AG08396 (cell line): ENCODE measurements at regions not wholly inside any gene's neighbourhood (a gene's known extent, or its start where the extent isn't known, plus 50 kb on each side); places are given as distances from the start of the nearest gene placed in this dataset.

Experiments used
- DNase-seq: peaks from one replicate; pipeline ENCODE4 v3.0.0; 2012; ENCODE audit warnings: low spot score, mixed read lengths

DNA sequence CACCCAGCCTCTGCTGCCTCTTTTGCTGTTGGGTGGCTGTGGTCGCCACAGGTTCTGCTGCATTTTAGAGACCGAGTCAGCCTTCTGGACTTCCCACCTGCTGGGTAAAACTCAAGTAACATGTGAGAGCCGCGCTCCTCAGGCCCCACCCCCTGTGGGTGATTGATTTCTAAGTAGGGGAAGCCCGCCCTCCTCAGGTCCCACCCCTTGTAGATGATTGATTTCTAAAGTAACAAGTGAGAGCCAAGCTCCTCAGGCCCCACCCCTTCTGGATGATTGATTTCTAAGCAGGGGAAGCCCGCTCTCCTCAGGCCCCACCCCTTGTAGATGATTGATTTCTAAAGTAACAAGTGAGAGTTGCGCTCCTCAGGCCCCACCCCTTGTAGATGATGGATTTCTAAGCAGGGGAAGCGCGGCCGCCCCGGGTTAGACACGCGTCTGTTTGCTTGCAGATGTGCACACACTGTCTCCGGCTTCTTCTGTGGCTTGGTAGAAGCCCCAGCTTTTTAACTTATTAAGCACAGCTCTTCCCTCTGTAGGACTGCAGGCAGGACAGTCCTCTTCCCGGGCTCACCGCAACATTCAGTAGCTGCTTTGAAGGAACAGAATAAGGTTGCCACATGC, 83.4 kb downstream of the FAM43A start:
- peak; percentile 85 for DNase-seq

DNA sequence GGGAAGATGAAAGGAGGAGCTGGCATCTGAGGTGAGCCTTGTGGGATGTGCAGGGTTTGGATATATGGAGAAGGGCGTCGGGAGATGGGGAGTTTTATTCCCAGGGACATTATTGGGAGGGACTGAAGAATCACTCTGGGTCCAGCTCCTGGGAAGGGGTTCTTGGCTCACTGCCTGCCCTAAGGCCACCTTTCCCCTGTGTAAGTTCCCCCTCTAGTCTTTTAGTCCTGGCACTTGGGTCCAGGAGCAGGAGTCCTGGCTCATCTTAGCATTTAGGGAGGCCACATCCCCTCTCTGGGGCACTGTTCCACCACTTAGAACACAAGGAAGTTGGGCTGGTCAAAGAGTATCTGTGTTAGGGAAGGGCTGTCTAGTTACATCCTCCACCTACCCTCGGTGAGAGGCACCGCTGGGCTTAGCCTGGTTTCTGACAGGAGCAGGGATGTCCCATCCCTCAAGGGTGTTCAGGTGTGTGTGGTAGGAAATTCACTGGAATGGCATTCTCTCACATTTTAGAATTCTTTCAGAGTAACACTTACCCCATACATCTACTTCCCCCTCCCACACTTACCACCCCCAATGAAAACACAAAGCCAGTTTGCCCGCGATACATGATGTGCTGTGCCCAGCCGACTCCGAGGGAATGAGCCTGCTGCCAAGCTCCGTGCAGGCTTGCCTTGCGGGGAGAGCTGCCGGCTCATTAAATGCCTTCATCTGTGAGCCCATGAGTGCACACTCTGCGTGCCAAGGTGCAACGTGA, 86.7 kb downstream of the FAM43A start:
- no peak for DNase-seq

DNA sequence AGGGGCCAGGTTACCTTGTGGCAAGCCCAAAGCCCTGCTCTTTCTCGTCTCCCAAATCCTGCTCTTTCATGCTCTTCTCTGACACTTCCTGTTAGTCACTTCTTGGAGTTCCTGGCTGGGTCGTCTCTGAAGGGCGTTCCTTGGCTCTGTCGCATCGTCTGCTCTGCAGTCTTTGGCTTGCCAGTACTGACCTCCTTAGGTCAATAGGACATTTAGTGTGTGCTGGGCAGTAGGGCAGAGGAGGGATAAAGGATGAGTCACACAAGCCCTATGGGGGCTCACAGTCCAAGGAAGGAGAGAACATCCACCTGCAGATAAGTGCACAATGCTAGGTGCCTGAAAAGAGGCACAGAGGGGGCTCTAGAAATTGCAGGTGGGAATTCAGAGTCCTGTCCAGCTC, 87.5 kb downstream of the FAM43A start:
- no peak for DNase-seq

DNA sequence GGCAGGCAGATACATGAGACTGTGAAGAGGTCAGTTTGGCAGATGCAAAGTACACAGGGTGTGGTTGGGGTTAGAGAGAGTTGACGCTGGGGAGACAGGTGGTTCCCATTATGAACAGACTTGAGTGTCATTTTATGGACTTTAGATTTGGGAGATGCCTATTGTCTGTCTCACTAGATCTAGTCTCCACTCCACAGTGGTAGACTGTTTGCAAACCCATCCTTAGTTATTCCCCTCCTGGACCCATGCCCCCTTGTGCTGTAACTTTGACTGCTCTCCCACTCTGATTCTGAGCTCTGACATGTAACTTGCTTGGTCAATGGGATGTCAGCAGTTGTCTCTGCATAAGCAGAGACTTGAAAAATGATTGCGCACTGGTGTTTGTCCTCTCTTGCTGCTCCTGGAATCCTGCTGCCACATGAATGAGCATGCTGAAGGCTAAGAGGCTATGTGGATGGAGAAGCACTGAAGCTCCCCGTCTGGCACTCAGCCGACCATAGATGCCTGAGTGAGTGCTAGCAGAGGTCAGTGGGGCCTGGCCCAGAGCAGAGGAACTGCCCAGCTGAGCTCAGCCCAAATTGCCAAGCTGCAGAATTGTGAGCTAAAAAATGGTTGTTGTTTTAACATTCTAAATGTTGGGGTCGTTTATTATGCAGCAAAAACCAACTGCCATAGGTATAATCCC, 88.2 kb downstream of the FAM43A start:
- no peak for DNase-seq

DNA sequence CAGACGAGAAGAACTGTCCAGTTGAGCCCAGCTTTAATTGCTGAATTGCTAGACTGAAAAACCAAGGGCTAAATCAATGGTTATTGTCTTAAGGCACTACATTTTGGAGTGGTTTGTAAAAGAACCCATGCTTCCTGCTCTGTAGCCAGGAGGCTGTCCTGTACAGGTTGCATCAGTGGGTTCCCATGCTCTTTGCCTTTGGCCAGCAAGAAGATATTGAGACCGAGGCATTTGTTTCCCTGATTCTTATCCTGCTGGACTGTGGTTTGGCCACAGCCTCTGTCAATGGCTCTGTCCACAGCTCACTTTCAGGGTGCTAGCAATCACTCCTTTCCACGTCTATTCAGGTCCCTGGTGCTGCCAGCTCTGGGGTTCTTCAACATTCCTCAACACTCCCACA, 89.6 kb downstream of the FAM43A start:
- DNase-seq: no peak

DNA sequence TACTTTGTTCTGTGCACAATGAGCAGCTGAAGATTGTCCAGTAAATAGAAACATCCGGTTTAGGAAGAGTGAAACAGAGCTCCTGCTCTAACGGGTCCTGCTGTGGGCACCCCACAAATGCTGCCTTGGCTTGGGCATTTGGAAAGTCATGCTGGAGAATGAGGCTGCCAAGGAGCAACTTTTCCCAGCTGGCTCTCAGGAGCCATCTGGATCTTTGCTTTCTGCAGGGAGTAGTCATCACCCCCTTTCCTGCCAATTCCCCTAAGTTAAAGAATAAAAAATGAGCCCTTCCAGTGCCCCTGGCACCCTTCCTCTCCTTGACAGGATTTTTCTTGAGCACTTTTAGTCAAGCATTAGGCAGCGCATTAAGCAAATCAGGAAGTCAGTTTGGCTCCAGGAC, 90.0 kb downstream of the FAM43A start:
- DNase-seq: no peak

DNA sequence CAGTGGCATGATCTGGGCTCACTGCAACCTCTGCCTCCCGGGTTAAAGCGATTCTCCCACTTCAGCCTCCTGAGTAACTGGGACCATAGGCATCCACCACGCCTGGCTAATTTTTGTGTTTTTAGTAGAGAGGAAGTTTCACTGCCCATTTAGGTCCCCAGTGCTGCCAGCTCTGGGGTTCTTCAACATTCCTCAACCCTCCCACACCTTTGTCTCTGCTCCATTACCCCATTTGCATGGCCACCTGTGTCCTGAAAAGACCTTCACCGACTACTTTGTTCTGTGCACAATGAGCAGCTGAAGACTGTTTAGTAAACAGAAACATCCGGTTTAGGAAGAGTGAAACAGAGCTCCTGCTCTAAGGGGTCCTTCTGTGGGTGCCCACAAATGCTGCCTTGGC, 92.0 kb downstream of the FAM43A start:
- no peak for DNase-seq

DNA sequence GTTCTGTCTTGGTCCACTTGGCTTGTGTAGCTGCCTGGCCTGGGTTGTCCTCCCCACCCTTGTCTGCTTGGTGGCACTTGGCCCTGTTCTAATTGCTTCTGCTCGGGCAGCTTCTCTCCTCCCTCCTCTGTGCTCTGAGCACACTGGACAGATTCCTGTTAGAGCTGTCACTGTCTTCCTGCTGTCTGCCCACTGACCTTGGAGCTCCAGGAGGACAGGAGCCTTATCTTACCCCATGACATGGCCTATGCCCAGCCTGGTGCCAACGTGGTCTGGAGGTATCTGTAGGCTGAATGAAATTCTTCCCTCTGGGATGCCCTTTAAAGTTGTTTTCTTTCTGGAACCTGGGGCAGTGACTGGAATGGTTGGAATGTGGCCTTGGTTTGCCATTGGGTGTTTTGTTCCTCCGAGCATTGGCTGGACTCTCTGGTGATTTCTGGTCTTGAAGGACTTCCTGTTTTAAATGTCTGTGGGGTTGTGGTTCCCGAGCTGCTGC, 94.1 kb downstream of the FAM43A start:
- DNase-seq: no peak

DNA sequence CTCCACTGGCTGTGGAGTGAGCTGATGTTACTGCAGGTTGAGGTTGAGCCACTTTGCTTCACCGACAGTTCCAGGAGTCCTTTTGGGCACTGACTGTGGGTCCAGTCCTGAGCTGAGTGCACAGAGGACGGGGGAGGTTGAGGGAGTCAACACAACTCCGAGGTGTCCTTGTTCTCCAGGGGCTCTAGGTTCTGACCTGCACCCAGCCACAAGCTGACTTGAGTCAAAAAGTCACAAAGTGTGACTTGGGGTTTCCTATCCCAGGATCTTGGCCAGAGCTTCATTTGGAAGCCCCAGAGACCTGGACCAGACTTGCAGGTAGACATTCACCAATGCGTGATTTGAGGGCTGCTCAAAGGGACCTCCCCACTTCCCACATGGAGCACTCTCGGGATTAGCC, 95.0 kb downstream of the FAM43A start:
- DNase-seq: no peak

DNA sequence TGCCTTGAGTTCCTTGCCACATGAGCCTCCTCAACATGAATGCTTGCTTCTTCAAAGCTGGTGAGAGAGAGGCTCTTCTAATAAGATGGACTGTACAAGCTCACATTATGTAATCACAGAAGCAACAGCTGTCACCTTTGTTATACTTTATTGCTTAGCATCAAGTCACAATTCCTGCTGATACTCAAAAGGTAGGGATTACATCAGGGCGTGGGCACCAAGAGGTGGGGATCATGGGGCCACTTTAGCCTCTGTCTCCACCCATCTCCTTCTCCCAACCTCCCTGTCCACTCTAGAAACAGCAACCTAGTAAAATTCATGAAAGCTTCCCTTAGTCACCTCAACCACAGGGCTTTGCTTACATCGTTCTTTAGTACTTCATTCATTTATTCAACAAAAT, 95.9 kb downstream of the FAM43A start:
- DNase-seq: no peak

DNA sequence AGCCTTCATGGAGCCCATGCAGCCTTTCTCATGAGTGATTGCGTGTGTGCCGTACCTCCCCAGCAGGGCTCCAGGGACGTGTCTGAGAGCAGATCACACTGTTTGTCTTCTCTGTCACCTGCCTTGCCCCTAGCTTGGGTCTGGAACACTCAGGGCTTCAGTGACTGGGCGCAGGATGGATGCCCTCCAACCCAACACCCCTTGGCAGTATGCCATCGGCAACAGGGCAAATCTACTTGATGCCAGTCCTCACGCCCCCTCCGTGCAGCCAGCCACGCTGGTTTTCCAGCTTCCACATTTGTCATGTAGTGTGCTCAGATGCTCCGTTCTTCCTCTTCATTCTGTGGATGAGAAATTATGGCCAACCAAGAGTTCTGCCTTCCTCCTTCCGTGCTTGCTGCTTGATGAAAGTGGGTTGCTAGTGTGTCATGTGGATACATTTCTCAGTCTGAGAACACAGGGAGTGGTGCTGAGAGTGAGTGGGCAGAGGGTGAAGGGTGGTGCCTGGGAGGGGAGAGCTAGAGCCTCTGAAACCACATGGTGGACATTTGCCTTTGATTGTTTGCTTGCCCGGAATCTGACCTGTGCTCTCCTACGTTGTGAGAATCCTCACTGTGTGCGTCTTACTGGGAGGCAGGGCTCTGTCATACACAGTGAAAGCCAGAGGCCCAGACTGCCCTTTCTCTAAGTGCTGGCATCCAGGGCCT, 97.2 kb downstream of the FAM43A start:
- DNase-seq: no peak

DNA sequence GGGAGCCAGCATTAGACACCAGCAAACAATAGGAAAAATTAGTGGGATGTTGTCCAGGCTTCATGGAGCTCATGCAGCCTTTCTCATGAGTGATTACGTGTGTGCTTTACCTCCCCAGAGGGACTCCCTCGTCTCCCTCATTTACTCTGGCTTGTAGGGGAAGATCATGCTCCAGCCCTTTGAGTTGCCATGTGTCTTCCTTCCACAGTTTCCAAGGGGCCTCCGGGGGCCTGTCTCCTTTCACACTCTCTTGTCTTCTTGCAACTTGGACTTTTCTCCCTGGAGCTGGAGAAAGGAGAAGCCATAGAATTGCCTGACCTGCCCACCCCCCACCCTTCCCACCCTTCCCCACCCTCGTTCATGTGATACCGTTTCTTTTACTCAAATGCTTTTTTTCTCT, 98.7 kb downstream of the FAM43A start:
- no peak for DNase-seq

DNA sequence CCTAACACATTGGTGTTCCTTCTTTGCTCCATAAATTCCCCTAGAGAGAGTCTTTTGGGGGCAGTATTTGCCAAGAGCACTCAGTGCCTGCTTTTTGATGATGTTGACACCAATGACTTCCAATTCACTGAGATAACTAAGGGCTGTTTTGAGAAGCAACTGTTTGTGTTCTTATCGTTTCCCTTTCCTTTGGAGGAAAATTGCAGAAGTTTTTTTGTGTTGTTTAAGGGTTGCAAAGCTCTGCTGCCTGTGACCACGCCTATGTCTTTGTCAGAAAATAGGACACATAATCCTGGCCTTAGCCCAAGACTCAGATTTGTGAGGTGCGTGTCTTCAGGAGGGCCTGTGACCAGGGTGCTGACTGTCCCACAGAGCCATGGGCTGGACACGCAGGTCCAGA, 99.6 kb downstream of the FAM43A start:
- no peak for DNase-seq

DNA sequence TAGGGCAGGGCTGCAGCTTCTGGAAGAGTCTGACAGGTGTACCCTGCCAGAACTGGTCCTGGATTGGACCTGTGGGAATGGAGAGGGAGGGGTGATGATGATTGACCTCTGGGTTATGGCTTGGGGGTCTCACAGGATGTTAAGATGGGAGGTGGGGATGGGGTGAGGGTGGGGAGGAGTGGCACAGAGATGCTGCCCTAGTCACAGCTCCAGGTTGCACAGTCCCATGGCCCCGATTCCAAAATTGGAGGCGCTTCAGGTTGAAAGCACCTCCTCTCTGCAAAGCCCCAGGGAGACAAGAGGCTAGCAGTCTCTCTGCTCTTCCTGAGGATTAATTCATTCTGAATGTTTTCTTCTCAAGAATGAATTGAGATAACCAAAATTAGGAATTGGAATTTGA, 101.4 kb downstream of the FAM43A start:
- DNase-seq: no peak

DNA sequence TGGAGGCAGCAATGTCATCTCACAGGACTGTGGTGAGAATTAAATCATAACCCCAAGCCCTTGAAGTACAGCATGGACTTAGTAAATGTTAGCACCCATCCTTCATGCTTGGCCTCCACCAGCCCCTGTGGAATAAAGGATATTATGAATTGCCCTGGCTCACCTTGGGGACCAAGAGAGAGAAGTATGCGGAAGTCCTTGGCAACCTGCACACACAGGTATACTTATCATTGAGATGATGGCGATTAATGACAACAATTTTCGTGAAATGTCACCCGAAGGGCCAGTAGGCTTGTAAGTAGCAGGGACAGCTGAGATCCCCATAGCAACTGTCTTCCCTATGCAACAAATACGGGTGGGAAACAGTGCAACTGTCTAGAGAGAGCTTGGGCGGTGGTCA, 102.0 kb downstream of the FAM43A start:
- no peak for DNase-seq

DNA sequence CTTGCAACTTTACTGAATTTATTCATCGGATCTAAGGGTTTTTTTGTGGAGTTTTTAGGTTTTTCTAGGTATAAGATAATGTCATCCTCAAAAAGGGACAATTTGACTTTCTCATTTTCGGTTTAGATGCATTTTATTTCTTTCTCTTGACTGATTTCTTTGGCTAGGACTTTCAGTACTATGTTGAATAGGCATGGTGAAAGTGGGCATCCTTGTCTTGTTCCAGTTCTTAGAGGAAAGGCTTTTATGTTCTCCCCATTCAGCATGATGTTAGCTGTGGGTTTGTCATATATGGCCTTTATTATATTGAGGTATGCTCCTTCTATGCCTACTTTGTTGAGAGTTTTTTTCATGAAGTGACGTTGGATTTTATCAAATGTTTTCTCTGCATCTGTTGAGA, 106.7 kb downstream of the FAM43A start:
- DNase-seq: no peak

DNA sequence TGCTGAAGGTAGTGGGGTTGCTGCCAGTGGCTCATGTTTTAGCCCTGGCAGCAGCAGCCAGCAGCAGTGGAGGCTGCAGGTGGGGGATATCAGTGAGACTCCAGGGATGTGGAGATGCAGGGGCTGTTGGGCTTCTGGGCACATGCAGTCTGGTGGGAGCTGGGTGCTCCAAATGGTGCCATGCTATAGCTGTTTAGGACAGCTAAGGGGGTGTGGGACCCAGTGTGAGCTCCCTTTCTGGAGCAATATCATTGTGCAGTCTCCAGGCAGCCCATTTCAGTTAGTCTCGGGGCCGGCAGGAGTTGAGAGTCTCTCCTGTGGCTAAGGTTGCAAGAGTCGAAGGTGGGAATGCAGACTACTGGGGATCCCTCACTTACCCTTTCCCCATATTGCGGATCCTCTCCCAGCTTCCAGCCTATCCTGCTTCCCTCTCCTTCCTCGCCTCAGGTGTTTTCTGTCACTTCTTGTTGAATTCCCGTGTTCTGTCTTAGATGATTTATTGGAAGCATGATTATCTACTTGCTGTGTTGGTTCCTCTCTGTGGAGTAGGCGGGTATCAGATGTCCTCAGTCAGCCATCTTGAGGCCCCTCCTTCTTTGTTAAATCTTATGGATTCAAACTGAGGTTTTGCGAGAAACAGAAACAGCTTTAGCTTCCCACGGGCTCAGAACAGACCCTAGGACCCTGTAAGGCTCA, 112.0 kb downstream of the FAM43A start:
- no peak for DNase-seq

DNA sequence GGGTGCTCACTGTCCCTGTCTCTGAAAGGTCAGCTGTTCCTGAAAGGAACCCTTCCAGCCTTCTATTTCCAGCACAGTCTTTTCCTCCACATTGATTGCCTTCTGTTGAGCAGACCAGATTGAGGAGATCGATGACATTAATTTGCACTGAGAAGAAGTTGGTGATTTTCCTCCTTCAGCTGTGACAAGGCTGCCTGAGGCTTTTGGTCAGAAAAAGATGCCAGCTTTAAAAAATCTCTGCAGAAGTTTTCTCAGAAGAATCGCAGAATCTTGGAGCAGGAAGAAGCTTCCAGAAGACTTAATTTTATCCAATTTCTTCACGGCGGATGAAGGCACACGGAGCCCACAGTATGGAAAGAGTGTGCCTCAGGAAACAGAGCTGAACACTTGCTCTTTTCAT, 112.8 kb downstream of the FAM43A start:
- no peak for DNase-seq

DNA sequence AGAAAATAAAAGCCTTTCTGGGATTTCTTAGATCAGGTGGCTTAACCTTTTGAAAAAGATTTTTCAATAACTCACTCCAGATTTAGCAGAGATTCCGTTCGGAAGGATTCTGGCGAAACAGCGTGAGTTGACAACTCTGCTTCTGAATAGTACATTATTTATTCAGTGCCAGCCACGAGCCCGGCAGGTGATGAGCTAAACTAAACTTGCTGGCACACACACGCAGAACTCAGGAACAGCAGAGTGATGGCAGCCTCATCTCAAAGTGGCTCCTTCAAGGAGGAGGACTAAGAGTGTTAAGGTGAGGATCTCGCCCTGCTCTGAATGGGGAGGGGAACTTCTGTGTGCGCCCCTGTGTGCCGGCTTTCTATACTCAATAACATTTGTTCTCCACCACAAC, 114.3 kb downstream of the FAM43A start:
- DNase-seq: no peak

DNA sequence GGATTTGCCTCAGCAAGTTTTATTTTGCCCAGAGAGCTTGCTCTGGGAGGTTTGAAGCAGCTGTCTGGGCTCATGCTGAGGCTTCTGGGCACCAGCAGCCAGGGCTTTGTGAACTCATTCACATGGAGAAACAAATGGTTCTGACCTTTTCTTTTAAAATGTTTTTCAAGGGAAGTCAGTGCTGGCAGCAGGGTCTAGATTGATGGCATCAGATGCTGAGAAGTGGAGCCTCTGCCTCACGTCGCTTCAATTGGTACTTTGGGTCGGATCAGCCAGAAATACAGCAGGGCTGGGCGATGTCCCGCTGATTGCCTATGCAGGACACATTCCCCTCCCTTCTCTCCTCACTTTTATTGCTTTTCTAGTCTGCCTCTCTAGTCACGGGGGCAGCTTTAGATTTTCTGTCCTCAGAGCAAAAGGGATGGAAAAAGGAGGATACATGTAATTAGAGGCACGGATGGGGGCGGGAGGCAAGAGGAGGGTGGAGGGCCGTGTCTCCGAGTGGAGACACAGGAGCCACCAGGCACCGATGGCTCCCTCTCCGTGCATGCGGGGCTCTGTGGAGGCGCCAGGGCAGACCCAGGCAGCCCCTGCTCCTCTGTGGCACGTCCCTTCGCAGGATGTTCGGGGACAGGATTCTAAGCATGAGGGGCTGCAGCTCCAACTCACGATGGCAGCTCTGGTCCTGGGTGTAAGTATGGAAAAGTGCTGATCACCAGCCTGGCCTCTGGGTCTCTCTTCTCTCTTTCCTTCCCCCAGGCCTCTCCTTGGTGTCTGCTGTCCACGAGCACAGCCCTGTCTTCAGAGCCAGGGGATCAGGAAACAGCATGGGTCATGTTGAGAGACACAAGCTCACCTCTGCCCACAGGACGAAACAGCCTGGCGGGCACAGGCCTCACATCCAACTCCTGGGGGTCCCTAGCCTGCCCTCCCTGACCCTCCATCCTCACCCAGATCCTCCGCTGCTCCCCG, 116.1 kb downstream of the FAM43A start:
- DNase-seq: no peak

DNA sequence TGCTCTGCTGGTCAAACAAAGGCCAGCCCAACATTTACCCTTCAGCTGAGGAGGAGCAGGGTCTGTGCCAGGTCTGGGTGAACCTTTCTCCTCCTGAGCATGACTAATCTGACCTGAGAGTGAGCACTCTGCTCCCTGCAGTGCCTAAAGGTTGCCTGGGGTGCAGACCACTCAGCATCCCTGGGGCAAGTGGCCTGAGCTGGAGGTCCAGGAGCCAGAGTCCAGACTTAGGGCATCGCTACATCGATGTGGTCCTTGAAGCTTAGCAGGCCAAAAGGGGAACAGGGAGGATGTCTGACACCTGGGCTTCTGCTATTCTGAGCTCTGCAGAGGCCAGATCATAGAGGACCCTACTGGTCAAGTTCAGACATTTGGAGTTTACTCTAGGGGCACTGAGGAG, 119.1 kb downstream of the FAM43A start:
- no peak for DNase-seq
